HUES48 (cell line): ENCODE measurements at regions not wholly inside any gene's neighbourhood (a gene's known extent, or its start where the extent isn't known, plus 50 kb on each side); places are given as distances from the start of the nearest gene placed in this dataset.

ENCODE experiments used
- H3K27ac ChIP-seq: one replicate; pipeline ENCODE4 v1.7.0; 2013; ENCODE audit warnings: low read depth, low read length, inconsistent platforms
- H3K27me3 ChIP-seq: 2 replicates; pipeline ENCODE4 v1.6.1; 2013; ENCODE audit warnings: mild to moderate bottlenecking, low read length; ENCODE audit not compliant: control insufficient read depth, insufficient read depth
- H3K36me3 ChIP-seq: 2 replicates; pipeline ENCODE4 v1.6.1; 2013; ENCODE audit warnings: low read length; ENCODE audit not compliant: control insufficient read depth, insufficient read depth
- H3K4me1 ChIP-seq: 2 replicates; pipeline ENCODE4 v1.6.1; 2013; ENCODE audit warnings: mild to moderate bottlenecking, low read length; ENCODE audit not compliant: control insufficient read depth, insufficient read depth
- H3K4me3 ChIP-seq: 2 replicates; pipeline ENCODE4 v1.5.1; 2013; ENCODE audit warnings: mild to moderate bottlenecking, low read depth, low read length
- H3K9ac ChIP-seq: 2 replicates; pipeline ENCODE4 v1.6.1; 2013; ENCODE audit warnings: mild to moderate bottlenecking, low read depth, low read length, moderate library complexity
- H3K9me3 ChIP-seq: 2 replicates; pipeline ENCODE4 v1.6.1; 2013; ENCODE audit warnings: low read length; ENCODE audit not compliant: control insufficient read depth, insufficient read depth

DNA sequence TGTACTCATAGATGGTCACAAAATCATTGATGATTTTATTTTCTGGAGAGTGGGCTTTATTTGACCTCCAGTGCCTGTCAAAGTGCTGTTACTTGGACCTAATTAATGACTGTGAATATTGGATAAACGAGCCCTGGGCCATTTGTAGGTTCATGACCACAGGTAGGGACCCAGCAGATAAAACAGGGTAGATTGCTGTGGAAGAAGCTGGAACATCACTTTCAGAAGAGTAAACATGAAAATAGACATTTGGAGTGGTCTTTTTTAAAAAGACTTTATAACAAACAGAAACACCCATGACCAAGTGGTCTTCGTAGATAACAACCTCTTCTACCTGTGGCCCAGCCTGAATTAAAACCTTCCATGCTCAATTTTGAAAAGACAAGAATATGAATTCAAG is 472.8 kb upstream of the MKI67 start:
- no peaks in the 10 kb centered on the region for H3K36me3 ChIP-seq
- H3K4me3 ChIP-seq, result no peak overlapping the region
- no peaks in the 10 kb centered on the region for H3K4me1 ChIP-seq
- H3K27ac ChIP-seq, result no peak overlapping the region
- no peaks in the 10 kb centered on the region for H3K27me3 ChIP-seq
- H3K9ac ChIP-seq, result no peak overlapping the region
- no peaks in the 10 kb centered on the region; the same call in 1 of the 2 replicates for H3K9me3 ChIP-seq

DNA sequence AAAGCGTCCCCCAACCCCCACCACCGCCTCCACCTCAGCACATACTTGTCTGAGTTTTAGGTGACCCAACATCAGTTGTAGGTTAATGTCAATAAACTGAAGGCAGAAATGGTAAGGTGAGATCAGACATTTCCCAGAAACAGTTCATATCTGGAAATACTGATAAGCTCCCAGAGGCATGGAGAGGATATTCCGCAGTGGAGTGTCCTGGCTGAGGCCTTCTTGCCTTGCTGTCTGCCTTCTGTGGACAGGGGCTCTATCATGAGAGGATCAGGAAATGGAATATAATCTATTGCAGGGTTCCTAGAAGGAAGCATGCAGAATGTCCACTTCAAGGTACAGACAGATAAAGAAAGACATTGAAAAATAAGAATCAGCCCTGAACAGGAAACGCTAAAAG is 473.3 kb upstream of the MKI67 start:
- no peaks in the 10 kb centered on the region for H3K4me1 ChIP-seq
- H3K27me3 ChIP-seq, result no peaks in the 10 kb centered on the region
- no peak overlapping the region for H3K4me3 ChIP-seq
- no peak overlapping the region for H3K27ac ChIP-seq
- H3K9me3 ChIP-seq, result no peaks in the 10 kb centered on the region; the same call in 1 of the 2 replicates
- no peaks in the 10 kb centered on the region for H3K36me3 ChIP-seq
- no peak overlapping the region for H3K9ac ChIP-seq

DNA sequence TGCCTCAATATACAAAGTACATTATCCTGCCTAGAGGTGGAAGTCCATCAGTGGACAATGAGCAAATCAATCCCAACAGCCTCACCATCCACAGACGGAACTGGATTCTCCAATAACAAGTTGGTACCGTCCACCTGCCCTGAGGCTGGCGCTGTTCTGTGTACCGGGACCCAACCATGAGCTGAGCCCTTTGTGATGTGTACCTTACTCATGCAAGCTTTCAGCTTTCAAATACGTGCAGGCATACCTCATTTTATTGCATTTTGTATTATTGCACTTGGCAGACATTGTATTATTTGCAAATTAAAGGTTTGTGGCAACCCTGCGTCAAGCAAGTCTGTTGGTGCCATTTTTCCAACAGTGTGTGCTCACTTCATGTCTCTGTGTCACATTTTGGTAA is 476.0 kb upstream of the MKI67 start:
- no peaks in the 10 kb centered on the region; the same call in 1 of the 2 replicates for H3K9me3 ChIP-seq
- no peaks in the 10 kb centered on the region for H3K4me1 ChIP-seq
- no peak overlapping the region for H3K4me3 ChIP-seq
- H3K27ac ChIP-seq, result no peak overlapping the region
- H3K36me3 ChIP-seq, result no peaks in the 10 kb centered on the region
- H3K9ac ChIP-seq, result no peak overlapping the region
- H3K27me3 ChIP-seq, result no peaks in the 10 kb centered on the region

DNA sequence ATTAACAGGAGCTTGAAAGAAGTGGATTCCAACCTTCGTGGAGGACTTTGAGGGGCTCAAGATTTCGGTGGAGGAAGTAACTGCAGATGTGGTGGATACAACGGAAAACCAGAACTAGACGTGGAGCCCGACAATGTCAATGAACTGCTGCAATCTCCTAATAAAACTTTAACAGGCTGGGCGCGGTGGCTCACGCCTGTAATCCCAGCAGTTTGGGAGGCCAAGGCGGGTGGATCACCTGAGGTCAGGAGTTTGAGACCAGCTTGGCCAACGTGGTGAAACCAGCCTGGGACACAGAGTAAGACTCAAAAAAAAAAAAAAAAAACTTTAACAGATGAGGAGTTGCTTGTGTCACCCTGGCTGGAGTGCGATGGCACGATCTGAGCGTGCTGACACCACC is 477.8 kb upstream of the MKI67 start:
- Histone ChIP-seq H3K27ac (no peak overlapping the region), H3K9me3 (no peaks in the 10 kb centered on the region; the same call in 1 of the 2 replicates), H3K4me1 (no peaks in the 10 kb centered on the region), H3K9ac (no peak overlapping the region), H3K4me3 (no peak overlapping the region), H3K36me3 (no peaks in the 10 kb centered on the region), H3K27me3 (no peaks in the 10 kb centered on the region)

DNA sequence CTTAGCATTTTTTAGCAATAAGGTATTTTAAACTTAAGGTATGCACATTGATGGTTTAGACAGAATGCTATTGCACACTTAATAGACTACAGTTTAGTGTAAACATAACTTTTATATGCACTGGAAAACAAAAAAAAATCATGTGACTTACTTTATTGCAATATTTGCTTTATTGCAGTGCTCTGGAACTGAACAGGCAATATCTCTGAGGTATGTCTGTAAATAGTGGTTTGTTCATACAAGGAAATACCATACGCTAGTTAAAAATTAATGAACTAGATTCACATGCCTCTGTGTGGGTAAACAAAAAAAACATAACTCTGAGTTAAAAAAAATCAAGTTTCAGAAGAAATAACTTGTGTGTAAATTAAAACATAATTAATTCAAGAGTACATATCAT is 479.0 kb upstream of the MKI67 start:
- no peaks in the 10 kb centered on the region for H3K36me3 ChIP-seq
- H3K4me3 ChIP-seq, result no peak overlapping the region
- H3K27me3 ChIP-seq, result no peaks in the 10 kb centered on the region
- no peaks in the 10 kb centered on the region; the same call in 1 of the 2 replicates for H3K9me3 ChIP-seq
- no peaks in the 10 kb centered on the region for H3K4me1 ChIP-seq
- no peak overlapping the region for H3K27ac ChIP-seq
- H3K9ac ChIP-seq, result no peak overlapping the region

DNA sequence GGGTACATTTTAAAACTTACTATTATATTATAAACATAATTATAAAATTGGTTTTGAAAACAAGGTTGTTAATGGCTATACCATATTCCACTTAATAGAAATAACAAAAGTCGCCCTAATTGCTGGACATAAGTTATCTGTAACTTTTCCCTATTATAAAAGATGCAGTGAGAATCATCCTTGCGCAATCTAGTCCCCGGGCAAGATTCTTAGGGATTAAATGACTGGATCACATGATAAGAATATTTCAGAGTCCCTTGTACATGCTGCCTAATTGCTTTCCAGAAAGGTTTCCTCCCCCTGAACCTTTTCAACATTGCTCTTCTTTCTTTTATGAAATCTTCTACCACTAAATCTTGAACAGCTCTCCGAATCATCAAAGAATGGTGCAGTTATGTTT is 479.8 kb upstream of the MKI67 start:
- Histone ChIP-seq H3K27ac (no peak overlapping the region), H3K4me1 (no peaks in the 10 kb centered on the region), H3K27me3 (no peaks in the 10 kb centered on the region), H3K9me3 (no peaks in the 10 kb centered on the region; the same call in 1 of the 2 replicates), H3K4me3 (no peak overlapping the region), H3K9ac (no peak overlapping the region), H3K36me3 (no peaks in the 10 kb centered on the region)

DNA sequence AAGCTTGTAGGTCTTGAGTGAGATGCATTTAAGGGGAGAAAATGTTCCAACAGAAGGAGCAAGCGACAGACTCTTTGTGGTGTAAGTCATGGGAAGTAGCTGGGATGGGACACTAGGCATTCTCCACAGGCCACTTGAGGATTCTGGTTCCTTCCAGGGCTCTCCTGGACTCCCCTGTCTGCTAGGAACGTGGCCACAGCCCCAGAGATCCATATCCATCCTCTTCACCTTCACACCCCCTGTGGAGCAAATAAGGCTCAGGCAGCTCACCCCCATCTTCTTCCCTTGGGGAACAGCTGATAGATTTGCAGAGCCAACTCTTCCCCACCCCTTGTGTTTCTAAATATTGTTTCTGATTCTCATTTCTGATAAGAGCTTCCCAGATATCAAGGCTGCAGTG is 482.6 kb upstream of the MKI67 start:
- Histone ChIP-seq H3K36me3 (no peaks in the 10 kb centered on the region), H3K4me1 (no peaks in the 10 kb centered on the region), H3K27me3 (no peaks in the 10 kb centered on the region), H3K9ac (no peak overlapping the region), H3K27ac (no peak overlapping the region), H3K4me3 (no peak overlapping the region), H3K9me3 (no peaks in the 10 kb centered on the region)

DNA sequence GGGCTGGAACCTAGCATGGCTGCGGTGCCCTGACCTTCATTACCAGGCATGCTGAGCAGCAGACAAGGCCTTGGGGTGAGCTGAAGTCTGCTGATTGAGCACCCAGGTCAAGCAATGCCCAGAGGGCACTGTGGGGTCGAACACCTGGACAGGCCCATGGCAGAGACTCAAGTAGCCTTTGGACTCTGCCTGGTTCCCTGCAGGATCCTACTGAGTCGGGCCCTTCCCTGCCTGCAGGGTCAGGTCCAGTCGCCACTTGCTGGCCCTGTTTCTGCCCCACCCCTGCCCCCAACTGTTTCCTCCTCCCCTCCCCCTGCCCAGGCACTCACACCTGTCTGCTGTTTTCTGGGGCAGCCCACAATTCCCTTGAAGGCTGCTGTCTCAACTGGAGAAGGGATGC is 483.2 kb upstream of the MKI67 start:
- Histone ChIP-seq H3K36me3 (no peaks in the 10 kb centered on the region), H3K27me3 (no peaks in the 10 kb centered on the region), H3K9me3 (no peaks in the 10 kb centered on the region), H3K27ac (no peak overlapping the region), H3K9ac (no peak overlapping the region), H3K4me3 (no peak overlapping the region), H3K4me1 (no peaks in the 10 kb centered on the region)

DNA sequence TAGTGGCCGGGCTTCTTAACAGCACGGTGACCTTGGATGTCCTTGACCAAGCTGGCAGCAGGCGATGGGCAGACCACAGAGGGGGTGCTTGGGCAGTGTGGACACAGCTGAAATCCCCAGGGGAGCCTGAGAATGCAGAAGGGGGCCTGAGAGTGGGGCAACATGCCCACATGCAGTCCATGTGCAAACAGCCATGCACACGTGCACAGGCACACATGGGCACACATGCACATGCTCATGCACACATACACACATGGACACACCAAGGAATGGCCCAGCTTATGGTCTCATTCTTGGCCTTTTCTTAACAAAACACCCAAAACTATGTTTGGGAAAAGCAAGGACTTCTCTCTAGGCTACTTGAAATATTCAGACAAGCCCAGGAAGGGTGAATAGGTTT is 483.9 kb upstream of the MKI67 start:
- no peaks in the 10 kb centered on the region for H3K36me3 ChIP-seq
- H3K9me3 ChIP-seq, result no peaks in the 10 kb centered on the region
- no peaks in the 10 kb centered on the region for H3K4me1 ChIP-seq
- no peak overlapping the region for H3K9ac ChIP-seq
- H3K4me3 ChIP-seq, result no peak overlapping the region
- H3K27me3 ChIP-seq, result no peaks in the 10 kb centered on the region
- no peak overlapping the region for H3K27ac ChIP-seq

DNA sequence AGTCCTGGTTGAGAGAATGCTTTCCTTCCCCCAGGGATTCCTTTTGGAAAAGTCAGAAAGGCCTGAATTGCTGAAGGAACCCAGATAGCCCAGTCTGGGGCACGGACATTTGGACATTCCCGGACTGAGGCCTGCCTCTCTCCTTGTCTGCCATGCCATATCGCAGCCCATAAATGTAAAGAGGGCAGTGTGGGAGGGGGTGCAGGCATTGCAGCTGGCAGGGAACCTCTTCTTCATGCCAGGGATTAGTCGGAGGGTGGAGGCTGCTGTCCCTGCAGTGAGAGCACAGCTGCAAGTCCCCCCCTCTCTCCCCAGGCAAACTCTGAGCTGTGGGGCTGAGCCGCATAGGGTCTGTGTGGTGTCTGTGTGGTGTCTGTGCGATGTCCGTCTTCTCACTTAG is 486.0 kb upstream of the MKI67 start:
- no peak overlapping the region for H3K27ac ChIP-seq
- H3K9me3 ChIP-seq, result no peaks in the 10 kb centered on the region
- H3K4me1 ChIP-seq, result no peaks in the 10 kb centered on the region
- H3K27me3 ChIP-seq, result no peaks in the 10 kb centered on the region
- no peaks in the 10 kb centered on the region for H3K36me3 ChIP-seq
- no peak overlapping the region for H3K4me3 ChIP-seq
- H3K9ac ChIP-seq, result no peak overlapping the region

DNA sequence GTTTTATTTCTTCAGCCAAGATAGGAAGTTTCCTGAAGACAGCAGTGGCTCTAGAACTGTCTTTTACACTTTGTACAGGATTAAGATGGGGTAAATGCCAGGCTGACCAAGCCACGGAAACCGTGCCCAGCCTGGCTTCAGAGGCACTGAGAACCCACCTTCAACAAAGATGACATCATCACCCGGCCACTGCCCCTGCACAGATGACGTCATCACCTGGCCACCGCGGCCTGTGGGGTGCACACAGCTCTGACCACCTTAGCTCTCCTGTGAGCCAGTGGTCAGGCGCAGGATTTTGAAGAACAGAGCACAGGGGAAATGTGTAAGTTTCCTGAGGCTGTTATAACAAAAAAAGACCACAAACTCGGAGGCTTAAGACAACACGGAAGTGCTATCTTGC is 486.4 kb upstream of the MKI67 start:
- no peaks in the 10 kb centered on the region for H3K36me3 ChIP-seq

DNA sequence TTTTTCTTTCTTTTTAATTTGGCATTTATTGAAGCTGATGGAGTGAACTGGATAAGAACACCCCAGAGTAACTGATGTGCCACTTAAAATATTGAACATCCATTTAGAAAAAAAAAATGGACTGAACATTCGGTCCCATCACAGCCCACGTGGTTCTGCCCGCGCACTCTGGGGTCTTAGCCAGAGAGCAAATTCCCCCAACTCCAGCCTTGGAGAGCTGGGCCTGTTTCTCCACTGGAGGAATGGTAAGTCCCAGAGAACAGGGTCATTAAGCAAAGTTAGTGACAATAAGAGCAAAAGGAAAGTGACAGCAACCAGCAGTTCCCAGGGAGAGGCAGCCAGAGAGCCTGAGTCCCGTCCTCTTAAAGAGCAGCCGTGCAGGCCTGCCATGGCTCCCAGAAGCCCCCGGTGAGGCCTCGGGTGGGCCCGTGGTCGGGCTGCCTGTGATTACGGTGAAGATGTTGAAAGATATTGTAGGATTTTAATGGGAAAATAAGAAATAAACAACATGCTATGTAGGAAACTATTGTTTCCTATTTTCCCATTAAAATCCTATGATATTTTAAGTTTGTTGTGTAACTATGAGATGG is 487.9 kb upstream of the MKI67 start:
- H3K9me3 ChIP-seq, result no peaks in the 10 kb centered on the region
- no peaks in the 10 kb centered on the region for H3K36me3 ChIP-seq
- no peaks in the 10 kb centered on the region for H3K4me1 ChIP-seq
- no peak overlapping the region for H3K9ac ChIP-seq
- H3K27me3 ChIP-seq, result no peaks in the 10 kb centered on the region
- no peak overlapping the region for H3K4me3 ChIP-seq
- H3K27ac ChIP-seq, result no peak overlapping the region

More for the DNA sequence above, 486.4 kb upstream of the MKI67 start:
- H3K27ac ChIP-seq, result no peak overlapping the region
- H3K9ac ChIP-seq, result no peak overlapping the region
- H3K4me1 ChIP-seq, result no peaks in the 10 kb centered on the region
- H3K4me3 ChIP-seq, result no peak overlapping the region
- H3K27me3 ChIP-seq, result no peaks in the 10 kb centered on the region
- no peaks in the 10 kb centered on the region for H3K9me3 ChIP-seq
